Stomach (tissue), 4 donors: ENCODE measurements at regions not wholly inside any gene's neighbourhood (a gene's known extent, or its start where the extent isn't known, plus 50 kb on each side); places are given as distances from the start of the nearest gene placed in this dataset.

ENCODE experiments used
- CTCF ChIP-seq, 7 experiments: fragments of 450-650 bp in 4 of 7; fragments of 200-600 bp in 3 of 7; sonication (generic) in 3 of 7; IDR thresholded peaks; one replicate each; pipeline ENCODE4 v1.5.1; 2016 to 2019; ENCODE audit warnings: antibody characterized with exemption in 7 of 7, control low read depth in 2 of 7, mild to moderate bottlenecking in 1 of 7
- EP300 ChIP-seq: sonication (generic); formaldehyde crosslinking; IDR thresholded peaks from one replicate; pipeline ENCODE4 v1.6.1; 2017; ENCODE audit warnings: antibody characterized with exemption
- POLR2A ChIP-seq, 4 donors: fragments of 450-650 bp; IDR thresholded peaks; one replicate each; pipeline ENCODE4 v1.6.1; 2016; ENCODE audit warnings: antibody characterized with exemption in 4 of 4, control low read depth in 2 of 4, mild to moderate bottlenecking in 1 of 4, moderate library complexity in 1 of 4
- POLR2AphosphoS5 ChIP-seq, 3 donors: sonication (generic); formaldehyde crosslinking; IDR thresholded peaks; one replicate each; pipeline ENCODE4 v1.6.1; 2016; ENCODE audit warnings: antibody characterized with exemption in 3 of 3

- TF ChIP-seq CTCF (IDR thresholded peaks at IDR 0.05) (no peak), POLR2AphosphoS5 (IDR thresholded peaks at IDR 0.05) (no peak), EP300 (no peak), POLR2A (IDR thresholded peaks at IDR 0.05) (no peak)
Measured at GRCh38 chr16:48446534-48446920, 61.3 kb upstream of the SIAH1 start.
